Right lobe of liver (tissue), 4 donors: ENCODE measurements at regions not wholly inside any gene's neighbourhood (a gene's known extent, or its start where the extent isn't known, plus 50 kb on each side); places are given as distances from the start of the nearest gene placed in this dataset.

Experiments
- POLR2A ChIP-seq: fragments of 450-650 bp; IDR thresholded peaks from one replicate; pipeline ENCODE4 v1.6.1; 2017; ENCODE audit warnings: antibody characterized with exemption, mild to moderate bottlenecking
- TF ChIP-seq, protein P1 (sequence below), 4 donors: fragments of 200-600 bp in 3 of 4; fragments of 450-650 bp in 1 of 4; IDR thresholded peaks; one replicate each; pipeline versions ENCODE4 v1.5.1 to v1.8.0; 2016 to 2022; ENCODE audit warnings: antibody characterized with exemption in 4 of 4, mild to moderate bottlenecking in 2 of 4
- donor health status: DM: no; HTN: no; CAD: no.
- donor health status: DM: no; HTN: no; CAD: no.
- donor health status: DM: no; HTN: yes; CAD: no.

GRCh38 chr9:90999425-91000397, 198.1 kb downstream of the SYK start:
- TF ChIP-seq, protein P1, sequence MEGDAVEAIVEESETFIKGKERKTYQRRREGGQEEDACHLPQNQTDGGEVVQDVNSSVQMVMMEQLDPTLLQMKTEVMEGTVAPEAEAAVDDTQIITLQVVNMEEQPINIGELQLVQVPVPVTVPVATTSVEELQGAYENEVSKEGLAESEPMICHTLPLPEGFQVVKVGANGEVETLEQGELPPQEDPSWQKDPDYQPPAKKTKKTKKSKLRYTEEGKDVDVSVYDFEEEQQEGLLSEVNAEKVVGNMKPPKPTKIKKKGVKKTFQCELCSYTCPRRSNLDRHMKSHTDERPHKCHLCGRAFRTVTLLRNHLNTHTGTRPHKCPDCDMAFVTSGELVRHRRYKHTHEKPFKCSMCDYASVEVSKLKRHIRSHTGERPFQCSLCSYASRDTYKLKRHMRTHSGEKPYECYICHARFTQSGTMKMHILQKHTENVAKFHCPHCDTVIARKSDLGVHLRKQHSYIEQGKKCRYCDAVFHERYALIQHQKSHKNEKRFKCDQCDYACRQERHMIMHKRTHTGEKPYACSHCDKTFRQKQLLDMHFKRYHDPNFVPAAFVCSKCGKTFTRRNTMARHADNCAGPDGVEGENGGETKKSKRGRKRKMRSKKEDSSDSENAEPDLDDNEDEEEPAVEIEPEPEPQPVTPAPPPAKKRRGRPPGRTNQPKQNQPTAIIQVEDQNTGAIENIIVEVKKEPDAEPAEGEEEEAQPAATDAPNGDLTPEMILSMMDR (IDR thresholded peaks at IDR 0.05) = no peak
- TF ChIP-seq POLR2A = peak; percentile 48
